G401.6 (cell line): ENCODE measurements at regions not wholly inside any gene's neighbourhood (a gene's known extent, or its start where the extent isn't known, plus 50 kb on each side); places are given as distances from the start of the nearest gene placed in this dataset.

Experiments
- FAIRE-seq: peaks from 2 replicates; lab custom pipeline; 2012; peaks lifted over from hg19 to GRCh38; lab: Jason Lieb, UNC

GRCh38 chr6:56005426-56005825 is 130.0 kb upstream of the BMP5 start:
- FAIRE-seq, result no peak

- no peak for FAIRE-seq
Measured at GRCh38 chr6:56004426-56004825, 129.0 kb upstream of the BMP5 start.

- FAIRE-seq, result no peak
Measured at GRCh38 chr6:56003616-56004015, 128.2 kb upstream of the BMP5 start.

GRCh38 chr6:56002336-56002735 is 126.9 kb upstream of the BMP5 start:
- FAIRE-seq, result no peak

- FAIRE-seq, result no peak
Measured at GRCh38 chr6:55998576-55998975, 123.2 kb upstream of the BMP5 start.

GRCh38 chr6:55997223-55997874 is 122.0 kb upstream of the BMP5 start:
- FAIRE-seq, result no peak

- no peak for FAIRE-seq
Measured at GRCh38 chr6:55994531-55994930, 119.1 kb upstream of the BMP5 start.

- FAIRE-seq, result no peak
Measured at GRCh38 chr6:55993418-55993817, 118.0 kb upstream of the BMP5 start.

- no peak for FAIRE-seq
Measured at GRCh38 chr6:55992546-55992945, 117.2 kb upstream of the BMP5 start.

GRCh38 chr6:55985309-55985708 is 109.9 kb upstream of the BMP5 start:
- FAIRE-seq, result no peak

- no peak for FAIRE-seq
Measured at GRCh38 chr6:55983861-55984260, 108.5 kb upstream of the BMP5 start.

GRCh38 chr6:55981660-55982059 is 106.3 kb upstream of the BMP5 start:
- no peak for FAIRE-seq

- FAIRE-seq, result peak; percentile 93
Measured at GRCh38 chr6:55980627-55981211, 105.3 kb upstream of the BMP5 start.

- no peak for FAIRE-seq
Measured at GRCh38 chr6:55979526-55979925, 104.1 kb upstream of the BMP5 start.

GRCh38 chr6:55977959-55978665 is 102.7 kb upstream of the BMP5 start:
- FAIRE-seq, result no peak

GRCh38 chr6:55974688-55975087 is 99.3 kb upstream of the BMP5 start:
- no peak for FAIRE-seq

GRCh38 chr6:55972091-55972490 is 96.7 kb upstream of the BMP5 start:
- FAIRE-seq, result no peak

- FAIRE-seq, result no peak
Measured at GRCh38 chr6:55969526-55969925, 94.1 kb upstream of the BMP5 start.

- no peak for FAIRE-seq
Measured at GRCh38 chr6:55968926-55969325, 93.5 kb upstream of the BMP5 start.

- no peak for FAIRE-seq
Measured at GRCh38 chr6:55964136-55964535, 88.7 kb upstream of the BMP5 start.

GRCh38 chr6:55963301-55963700 is 87.9 kb upstream of the BMP5 start:
- FAIRE-seq, result no peak

- no peak for FAIRE-seq
Measured at GRCh38 chr6:55960344-55960743, 85.0 kb upstream of the BMP5 start.

- FAIRE-seq, result no peak
Measured at GRCh38 chr6:55958790-55959189, 83.4 kb upstream of the BMP5 start.

GRCh38 chr6:55957961-55958422 is 82.6 kb upstream of the BMP5 start:
- FAIRE-seq, result no peak
